G401.6 (cell line): ENCODE measurements at regions not wholly inside any gene's neighbourhood (a gene's known extent, or its start where the extent isn't known, plus 50 kb on each side); places are given as distances from the start of the nearest gene placed in this dataset.

Experiments used
- FAIRE-seq: peaks from 2 replicates; lab custom pipeline; 2012; peaks lifted over from hg19 to GRCh38; lab: Jason Lieb, UNC

DNA sequence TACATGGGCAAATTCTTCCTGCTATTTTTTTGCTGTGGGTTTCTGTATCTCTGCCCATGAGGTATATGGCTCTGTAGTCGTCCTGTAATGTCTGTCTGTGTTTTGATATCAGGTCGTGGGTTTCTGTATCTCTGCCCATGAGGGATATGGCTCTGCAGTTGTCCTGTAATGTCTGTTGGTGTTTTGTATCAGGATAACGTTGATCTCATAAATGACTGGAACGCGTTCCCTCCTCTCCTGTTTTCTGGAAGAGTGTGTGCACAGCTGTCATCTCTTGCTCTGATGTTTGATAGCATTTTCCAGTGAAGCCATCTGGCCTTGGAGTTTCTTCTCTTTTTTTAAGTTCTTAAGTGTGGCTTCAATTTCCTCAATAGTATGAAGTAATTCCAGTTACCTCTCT, 57.2 kb downstream of the SOX1 start:
- FAIRE-seq: no peak

DNA sequence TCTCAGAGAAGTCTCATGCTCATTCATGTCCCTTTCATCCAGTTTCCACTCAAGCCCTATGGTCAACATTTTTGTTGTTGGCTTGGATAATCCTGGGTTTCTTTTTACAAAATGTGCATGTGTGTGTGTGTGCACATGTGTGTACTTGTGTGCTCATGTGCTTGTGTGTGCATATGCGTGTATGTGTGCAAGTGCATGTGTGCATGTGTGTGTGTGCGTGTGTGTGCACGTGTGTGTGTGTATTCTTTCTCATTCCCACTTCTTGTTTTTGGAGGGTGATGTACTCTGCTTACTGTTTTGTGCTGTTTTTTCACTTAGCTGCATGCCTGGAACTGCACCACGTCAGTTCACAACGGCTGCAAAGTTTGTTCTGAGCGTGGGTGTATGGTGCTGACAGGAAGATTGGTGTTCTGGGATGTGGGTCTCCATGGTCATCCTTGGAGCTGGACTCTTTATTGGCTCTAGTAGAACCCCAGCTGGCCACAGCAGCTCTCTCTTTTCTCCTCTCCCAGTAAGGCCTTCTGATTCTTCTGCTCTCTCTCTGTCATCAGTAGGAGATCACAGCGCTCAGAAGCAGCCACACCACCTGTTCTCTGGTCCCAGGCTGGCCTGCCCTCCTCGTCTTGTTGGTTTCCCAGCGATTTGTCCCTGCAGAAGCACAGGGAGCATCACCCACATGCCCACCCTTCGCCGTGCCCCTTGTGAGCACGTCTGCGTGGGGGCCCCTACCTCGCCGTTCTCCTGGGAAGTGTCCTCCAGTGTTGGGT, 60.8 kb downstream of the SOX1 start:
- FAIRE-seq: no peak

DNA sequence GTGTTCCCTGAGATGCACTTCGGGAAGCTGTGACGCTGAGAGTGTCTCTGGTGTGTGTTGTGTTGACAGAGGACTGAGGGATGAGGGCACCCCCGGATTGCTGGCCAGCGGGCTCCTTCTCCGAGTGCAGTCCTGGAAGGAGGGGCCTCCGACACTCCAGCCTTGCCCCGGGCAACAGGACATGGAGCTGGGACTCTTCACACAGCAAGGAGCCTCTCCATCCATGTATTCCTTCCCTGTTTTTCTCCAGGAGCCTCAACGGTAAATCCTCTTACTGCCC, 61.3 kb downstream of the SOX1 start:
- FAIRE-seq: no peak

DNA sequence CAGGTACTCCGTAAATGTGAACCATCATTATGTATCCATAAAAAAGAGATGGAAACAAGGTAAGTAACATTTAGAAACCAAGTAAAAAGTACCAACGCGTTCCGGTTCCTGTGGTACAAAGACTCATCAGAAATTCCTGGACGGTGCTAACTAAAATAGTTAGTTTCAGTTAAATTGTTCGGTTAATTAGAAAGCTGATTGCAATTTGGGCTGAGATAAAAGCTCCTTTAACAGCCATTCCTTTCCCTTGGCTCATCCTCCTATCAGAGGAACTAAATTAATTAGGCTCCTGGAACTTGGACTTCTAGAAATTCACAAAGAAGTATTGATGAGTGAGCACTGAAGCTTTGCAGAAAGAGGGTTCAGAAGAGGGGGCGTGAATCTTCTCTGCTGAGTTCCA, 63.5 kb downstream of the SOX1 start:
- no peak for FAIRE-seq

DNA sequence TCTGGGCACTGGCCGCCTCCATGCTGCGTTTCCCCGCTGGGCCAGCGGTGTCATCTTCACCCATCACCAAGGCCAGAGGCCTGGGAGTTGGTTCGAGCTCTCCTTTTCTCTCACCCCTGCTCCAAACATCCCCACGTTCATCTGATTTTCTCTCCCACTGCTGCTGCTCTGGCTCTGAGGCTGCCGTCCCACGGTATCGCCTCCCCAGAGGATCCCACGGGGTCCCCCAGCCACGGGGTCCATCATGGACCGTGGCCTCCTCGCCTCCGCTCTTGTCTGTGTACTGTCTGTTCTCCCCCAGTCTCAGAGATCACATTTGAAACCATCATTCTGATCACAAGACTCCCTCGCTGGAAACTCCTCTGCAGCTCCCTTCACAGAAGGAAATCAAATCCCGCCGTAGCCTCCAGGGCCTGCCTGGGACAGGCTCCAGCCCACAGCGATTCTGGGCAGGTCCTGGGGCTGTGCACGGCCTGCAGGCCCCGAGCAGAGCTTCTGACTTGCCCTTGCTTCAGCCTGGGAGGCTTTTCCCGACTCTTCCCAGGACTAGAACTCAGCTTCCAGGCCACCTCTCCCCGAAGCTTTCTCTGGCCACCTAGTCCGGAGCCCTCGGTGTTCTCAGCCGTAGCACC, 64.2 kb downstream of the SOX1 start:
- no peak for FAIRE-seq

DNA sequence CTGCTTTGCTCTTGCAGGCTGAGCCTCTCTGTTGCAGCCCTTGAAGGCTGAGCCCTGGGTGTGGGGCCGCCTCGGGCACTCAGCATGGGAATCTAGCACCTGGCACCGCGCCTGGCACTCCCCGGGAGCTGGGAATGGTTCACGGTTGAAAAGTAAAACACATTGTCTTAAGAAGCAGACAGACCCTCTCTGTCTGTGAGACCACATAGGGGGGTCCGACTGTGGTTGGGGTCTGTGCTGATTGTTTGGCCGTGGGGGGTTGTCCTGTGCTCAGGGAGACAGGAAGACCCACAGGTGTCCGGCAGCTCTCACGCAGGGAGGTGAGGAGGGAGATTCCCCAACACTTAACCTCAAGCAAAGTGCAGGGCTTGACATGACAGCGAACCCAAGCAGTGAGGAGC, 64.8 kb downstream of the SOX1 start:
- no peak for FAIRE-seq

DNA sequence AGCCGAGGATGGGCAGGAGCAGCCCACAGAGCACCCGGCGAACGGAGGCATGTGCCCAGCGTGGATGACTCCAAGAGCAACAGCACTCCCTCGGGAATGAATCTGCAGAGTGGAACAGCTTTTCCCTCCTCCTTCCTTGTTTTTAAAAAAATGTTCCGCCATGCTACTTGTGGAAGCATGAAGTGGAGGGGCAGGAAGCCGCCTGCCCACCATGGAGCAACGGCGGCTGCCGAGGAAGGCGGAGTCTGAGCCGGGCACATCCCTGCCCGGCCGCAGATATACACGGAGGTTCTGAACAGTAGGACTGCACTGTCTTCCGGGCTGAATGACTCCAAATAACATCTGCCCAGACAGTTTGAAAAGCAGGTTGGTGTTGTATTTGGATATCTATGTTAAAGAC, 65.2 kb downstream of the SOX1 start:
- no peak for FAIRE-seq

DNA sequence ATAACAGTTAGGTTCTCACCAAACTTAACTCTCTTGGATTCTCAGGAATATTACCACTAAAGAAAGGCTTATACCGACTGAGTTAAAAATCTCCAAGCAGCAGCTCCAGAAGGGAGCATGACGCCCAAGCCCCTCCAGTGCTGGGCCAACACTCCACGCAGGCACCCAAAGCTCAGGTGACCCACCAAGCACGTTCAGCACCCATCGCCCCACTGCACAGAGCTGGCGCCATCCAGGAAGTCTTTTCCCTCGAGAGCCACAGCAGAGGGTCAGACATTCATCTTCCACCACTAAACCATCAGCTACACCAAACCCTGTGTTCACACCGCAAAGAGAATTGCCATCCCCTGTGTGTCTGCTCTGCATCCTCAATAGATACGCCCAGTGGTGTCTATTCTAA, 65.7 kb downstream of the SOX1 start:
- no peak for FAIRE-seq

DNA sequence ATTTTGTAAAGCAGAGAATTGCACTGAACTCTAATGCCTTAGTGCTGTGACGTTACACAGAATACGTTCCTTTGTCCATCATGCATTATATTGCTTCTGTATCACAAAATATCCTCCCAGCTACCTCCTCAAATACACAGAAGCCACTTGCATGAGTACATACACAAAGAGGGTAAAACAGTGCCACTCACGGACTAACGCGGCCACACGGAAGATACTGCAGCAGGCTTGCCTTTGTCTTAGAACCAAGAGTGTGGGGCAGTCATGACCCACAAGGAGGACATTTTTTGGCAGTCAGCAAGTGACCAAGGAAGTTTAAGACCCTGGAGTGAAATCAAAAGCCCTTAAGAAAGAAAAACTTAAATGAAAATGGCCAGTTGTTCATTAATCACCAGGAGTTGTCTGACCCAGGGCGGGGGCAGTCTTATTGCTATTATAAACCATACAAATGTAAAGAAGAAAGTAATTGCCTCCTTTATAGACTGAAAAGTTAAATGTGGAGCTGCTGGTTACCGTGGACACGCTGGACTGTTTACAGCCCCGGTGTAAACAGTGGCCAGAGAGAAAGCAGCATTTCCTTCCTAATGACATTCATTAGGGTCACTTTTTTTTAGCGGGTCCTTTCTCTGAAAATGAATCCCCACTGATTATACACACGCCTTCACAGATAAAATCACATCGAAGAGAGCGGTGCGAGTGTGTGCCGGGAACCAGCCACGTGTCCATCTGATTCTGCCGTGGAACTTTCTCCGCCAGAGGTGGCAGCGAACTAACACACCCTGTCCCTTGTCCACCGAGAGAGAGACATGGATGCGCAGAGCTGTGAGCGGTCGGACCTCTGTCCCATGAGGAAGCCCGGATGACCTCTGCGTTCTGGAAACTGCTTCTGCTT, 66.8 kb downstream of the SOX1 start:
- no peak for FAIRE-seq

DNA sequence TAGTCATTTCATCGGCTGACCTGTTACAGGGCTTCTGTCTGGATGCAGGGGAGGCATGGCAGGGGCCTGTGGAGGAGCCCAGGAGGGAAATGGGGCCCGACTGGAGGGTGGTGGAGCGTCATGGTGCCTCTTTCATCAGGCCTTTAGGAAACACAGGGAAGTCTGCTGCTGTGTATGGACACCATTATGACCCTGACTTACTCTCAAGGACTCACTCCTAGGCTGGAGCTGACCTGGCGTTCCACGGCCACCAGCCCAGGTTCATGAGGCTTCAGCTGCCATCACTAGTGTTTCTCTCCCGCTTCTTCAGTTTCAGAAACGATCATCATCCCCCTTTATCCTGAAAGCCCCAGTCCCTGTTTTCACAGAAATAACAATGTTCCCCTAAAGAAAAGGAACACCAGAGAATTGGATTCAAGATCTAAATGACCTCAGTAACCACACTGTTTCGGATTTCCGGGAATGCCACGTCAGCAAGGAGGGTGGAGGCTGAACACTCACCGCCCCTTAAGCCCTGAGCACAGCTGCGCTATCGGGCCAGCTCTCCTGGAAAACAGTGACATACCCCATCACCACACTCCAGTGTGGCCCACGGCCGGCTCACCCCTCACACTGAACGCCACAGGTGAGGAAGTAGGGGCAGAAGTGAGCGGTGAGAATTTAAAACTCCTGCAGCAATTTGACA, 67.6 kb downstream of the SOX1 start:
- FAIRE-seq: no peak

DNA sequence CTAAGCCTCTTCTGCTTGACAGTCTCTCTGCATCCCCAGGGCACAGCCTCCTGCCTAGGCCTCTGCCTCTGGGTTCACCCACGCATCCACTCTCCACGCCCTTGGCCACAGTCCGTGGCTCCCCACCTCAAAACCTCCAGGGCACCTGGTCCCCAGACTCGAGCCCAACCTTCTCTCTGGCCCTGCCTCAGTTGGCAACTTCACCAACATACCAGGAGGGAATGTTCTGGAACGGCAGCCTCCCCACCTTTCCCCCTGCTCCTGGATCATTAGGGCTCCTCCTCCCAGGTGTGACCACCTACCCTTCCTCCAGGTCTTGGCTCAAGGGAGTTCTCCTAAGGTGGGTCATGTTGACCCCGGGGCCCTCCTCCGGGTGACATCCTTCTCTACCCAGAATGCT, 69.1 kb downstream of the SOX1 start:
- no peak for FAIRE-seq

DNA sequence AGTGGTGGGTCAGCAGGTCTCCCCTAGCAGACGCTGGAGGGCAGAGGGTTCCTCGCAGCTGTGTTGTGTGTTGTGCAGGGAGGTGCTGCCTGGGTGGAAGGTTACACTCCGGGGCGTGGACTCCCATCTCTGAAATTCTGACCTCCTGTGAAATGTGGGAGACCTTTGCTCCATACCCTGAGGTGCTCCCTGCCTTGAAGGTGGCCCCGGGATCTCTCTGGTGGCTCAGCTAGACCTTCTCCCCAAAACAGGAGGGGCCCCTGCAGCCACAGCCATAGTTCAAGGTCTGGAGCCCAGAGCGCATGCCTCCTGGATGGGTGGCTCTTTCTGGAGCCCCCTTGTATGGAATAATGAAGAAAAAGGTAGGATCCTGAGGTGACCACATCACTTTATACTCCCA, 70.2 kb downstream of the SOX1 start:
- no peak for FAIRE-seq

DNA sequence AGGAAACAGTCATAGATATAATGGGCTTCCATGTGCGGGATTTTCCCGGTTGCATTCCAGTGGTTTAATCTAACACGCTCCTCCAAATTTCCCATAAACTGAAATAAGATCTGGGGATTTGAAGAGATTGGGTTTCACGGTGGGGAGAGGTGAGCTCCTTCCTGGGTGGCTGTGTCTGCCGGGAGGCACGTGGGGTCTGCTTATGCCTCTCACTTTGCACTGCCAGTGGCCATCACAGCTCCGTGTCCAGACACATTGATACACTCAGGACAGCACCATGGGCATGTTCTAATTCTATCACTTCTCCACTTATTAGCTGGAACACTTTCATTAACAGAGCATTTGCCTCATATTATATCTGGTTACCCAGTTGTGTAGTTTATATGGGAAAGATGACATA, 73.4 kb downstream of the SOX1 start:
- FAIRE-seq: no peak

DNA sequence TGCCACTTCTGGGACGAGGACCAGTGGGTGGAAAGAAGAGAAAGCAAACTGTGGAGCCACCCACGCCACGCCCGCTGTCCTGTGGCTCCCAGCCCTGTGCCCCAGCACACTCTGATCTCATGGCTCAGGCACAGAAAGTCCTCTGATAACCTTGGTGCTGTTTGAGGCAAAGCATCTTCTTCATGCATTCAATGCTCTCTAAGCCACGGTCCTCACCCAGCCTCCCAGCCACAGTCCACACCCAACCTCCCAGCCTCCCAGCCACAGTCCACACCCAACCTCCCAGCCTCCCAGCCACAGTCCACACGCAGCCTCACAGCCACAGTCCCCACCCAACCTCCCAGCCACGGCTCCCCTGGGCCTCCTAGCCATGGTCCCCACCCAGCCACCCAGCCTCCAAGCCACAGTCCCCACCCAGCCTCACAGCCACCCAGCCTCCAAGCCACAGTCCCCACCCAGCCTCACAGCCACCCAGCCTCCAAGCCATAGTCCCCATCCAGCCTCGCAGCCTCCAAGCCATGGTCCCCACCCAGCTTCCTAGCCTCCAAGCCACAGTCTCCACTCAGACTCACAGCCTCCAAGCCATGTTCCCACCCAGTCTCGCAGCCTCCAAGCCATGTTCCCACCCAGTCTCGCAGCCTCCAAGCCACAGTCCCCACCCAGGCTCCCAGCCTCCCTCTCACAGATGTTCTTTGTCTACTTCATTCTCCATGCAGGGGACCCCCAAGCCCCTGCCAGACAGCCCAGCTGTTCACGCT, 74.9 kb downstream of the SOX1 start:
- no peak for FAIRE-seq

DNA sequence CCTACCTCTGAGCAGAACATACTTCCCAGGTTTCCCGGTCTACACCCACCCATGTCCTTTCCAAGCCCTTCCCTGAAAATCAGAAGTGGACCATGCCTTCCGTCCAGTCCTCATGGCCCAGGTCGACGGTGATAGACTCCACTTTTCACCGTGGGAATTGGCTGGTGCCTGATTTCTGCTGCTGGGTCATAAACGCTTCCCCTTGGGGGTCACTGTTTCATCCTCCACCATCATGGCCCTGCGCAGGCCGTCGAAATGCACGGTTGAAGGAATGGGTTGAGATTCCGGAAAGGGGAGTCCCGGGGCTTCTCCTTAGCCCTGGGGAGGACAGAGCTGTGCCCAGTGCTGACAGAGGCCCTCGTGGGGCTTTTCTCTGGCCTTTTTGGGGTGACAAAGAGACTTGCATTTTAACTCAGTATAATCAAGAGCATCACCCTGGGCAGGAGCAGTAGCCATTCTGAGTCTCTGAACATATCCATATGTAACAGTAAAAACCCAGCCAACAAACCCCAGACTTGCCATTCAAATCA, 75.5 kb downstream of the SOX1 start:
- no peak for FAIRE-seq

DNA sequence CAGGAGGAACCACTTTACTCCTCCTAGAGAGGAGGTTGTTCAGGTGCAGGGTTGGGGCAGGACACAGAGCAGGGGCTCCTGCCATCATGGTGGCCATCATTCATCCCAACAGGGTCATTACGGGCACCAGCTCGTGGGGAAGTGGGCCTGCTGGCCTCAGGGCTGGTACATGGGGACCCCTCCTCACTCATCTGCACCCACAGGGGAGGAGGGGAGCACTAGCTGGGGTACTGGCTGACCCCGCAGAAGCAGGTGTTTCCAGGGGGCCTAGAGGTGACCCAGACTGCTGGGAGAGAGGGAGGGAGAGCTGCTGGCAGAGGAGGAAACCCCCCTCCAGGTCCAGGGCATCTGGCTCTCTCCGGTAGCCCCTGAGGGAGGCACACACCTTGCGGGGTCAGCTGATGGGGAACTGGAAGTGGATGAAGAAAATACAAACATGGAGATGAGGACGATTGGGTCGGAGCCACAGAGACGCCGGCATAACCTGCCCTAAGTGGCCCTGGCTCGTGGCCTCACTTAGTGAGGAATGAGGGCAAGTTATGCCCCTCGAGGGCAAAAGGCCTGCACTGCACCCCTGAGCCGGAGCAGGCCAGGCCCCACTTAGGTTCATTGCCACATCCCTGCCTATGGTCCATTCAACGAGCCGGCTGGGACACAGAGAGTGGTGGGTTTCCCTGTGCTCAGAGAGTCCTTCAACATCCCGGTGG, 76.2 kb downstream of the SOX1 start:
- FAIRE-seq: no peak

DNA sequence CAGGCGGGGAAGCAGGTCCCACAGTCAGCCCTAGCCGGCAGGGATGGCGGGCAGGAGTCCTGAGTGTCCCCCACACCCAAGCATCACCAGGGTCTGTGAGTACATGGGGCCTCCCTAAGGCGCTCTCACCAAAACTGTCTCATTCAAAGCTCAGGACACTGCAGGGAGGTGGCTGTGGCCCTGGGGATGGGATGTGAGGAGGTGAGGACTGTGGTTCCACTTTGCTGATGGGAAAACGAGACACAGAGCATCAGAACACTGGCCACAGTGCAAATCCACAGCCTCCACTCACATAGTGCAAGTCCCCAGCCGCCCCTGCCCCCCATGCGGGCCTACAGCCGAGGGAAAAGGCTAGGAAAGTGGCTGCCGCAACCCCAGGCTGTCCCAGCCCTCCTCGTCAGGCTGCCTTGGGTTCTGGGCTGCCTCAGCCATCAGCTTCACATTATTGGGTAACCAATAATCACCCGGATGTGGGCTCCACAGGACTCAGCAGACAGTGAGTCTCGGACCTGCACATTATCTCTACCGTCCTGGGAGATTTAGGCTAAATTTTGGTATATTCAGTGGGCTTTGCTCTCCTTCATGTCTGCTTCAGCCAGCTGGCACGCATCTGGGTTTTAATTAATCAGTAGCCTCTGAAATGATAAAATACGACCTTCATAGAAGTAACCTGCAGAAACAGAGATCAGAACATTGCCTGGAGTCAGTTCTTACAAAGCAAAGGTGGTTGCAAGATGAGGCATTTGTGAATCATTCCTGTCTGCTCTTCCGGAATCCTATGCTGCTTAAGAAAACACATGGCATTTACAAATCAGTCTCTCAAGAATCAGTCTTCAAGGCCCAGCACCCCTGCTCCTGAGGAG, 77.0 kb downstream of the SOX1 start:
- no peak for FAIRE-seq

DNA sequence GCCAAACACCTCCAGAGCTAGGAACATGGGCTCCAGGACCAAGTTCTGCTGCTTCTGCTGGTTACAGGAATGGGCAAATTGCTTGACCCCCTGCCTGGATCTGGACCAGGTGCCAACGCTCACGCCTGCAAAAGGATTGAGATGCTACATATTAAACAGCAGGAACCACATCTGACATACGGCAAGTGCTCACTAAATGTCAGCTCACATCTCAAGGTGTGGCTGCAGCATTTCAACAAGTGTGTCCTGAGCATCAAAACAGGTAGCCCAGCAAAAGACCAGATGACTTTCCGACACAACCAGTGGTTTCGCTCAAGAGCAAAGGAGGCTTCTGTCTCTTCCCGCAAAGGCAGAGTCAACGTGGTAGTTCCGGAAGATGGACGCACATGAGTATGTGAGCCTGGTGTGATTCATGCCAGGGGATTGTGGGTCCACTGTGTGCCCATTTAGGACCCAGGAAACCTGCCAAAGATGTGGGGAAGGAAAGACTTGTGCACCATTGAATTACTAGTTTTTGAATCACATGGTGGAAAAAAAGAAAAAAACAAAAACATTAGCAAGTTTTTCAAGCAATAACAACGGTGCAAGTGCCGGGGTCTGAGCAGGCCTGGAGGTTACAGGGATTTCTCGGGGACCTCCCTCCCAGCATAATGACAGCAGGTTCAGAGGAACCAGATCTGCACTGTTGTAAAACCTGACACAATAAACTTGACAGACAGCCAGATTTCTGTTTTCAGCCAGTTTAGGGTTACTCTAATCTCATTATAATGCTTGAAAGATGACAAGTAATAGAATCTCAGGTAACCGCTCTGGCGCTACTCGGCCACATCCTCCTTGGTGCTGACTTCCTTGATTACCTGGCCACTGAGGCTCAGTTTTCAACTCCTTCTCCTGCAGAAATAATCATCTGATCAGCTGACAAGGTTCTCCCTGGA, 77.9 kb downstream of the SOX1 start:
- no peak for FAIRE-seq
